HS-27A (cell line): ENCODE measurements at regions not wholly inside any gene's neighbourhood (a gene's known extent, or its start where the extent isn't known, plus 50 kb on each side); places are given as distances from the start of the nearest gene placed in this dataset.
"Not testable (repeated sequence)": the region's sequence is repeated elsewhere in the genome, so short reads cannot be mapped to it uniquely, and the experiment has no call there.

Source experiments
- DNase-seq: peaks from one replicate; pipeline ENCODE4 v3.0.0-alpha.2; 2012; ENCODE audit warnings: low read depth, missing footprints

- DNase-seq = no peak
Measured at GRCh38 chr20:53891306-53891894, 179.0 kb downstream of the BCAS1 start.

GRCh38 chr20:53890443-53891305 is 179.7 kb downstream of the BCAS1 start:
- no peak for DNase-seq

GRCh38 chr20:53889411-53890148 is 180.8 kb downstream of the BCAS1 start:
- DNase-seq = no peak

- no peak for DNase-seq
Measured at GRCh38 chr20:53888951-53889350, 181.4 kb downstream of the BCAS1 start.

GRCh38 chr20:53888510-53888909 is 181.9 kb downstream of the BCAS1 start:
- DNase-seq = no peak

- no peak for DNase-seq
Measured at GRCh38 chr20:53887973-53888372, 182.4 kb downstream of the BCAS1 start.

GRCh38 chr20:53884859-53885541 is 185.4 kb downstream of the BCAS1 start:
- no peak for DNase-seq

- DNase-seq = no peak
Measured at GRCh38 chr20:53883098-53883911, 187.1 kb downstream of the BCAS1 start.

GRCh38 chr20:53882438-53882986 is 187.9 kb downstream of the BCAS1 start:
- not testable (repeated sequence) for DNase-seq

- no peak for DNase-seq
Measured at GRCh38 chr20:53881362-53881761, 189.0 kb downstream of the BCAS1 start.

- DNase-seq = no peak
Measured at GRCh38 chr20:53880108-53880641, 190.2 kb downstream of the BCAS1 start.

GRCh38 chr20:53879048-53879684 is 191.2 kb downstream of the BCAS1 start:
- DNase-seq = no peak

- DNase-seq = no peak
Measured at GRCh38 chr20:53878262-53879047, 191.9 kb downstream of the BCAS1 start.

- DNase-seq = no peak
Measured at GRCh38 chr20:53876956-53877355, 193.4 kb downstream of the BCAS1 start.

- DNase-seq = no peak
Measured at GRCh38 chr20:53876470-53876869, 193.9 kb downstream of the BCAS1 start.

- DNase-seq = no peak
Measured at GRCh38 chr20:53875452-53875851, 194.9 kb downstream of the BCAS1 start.

- DNase-seq = no peak
Measured at GRCh38 chr20:53874706-53875105, 195.7 kb downstream of the BCAS1 start.

GRCh38 chr20:53874104-53874503 is 196.3 kb downstream of the BCAS1 start:
- no peak for DNase-seq

- DNase-seq = no peak
Measured at GRCh38 chr20:53873230-53873604, 197.2 kb downstream of the BCAS1 start.
